GM12873 (cell line): ENCODE measurements at regions not wholly inside any gene's neighbourhood (a gene's known extent, or its start where the extent isn't known, plus 50 kb on each side); places are given as distances from the start of the nearest gene placed in this dataset.

Experiments used
- CTCF ChIP-seq: IDR thresholded peaks from 2 replicates; pipeline ENCODE4 v1.5.1; 2012; ENCODE audit warnings: low read depth, mild to moderate bottlenecking, moderate library complexity, low read length, control low read depth; ENCODE audit not compliant: insufficient read depth; ENCODE audit errors: missing control alignments

DNA sequence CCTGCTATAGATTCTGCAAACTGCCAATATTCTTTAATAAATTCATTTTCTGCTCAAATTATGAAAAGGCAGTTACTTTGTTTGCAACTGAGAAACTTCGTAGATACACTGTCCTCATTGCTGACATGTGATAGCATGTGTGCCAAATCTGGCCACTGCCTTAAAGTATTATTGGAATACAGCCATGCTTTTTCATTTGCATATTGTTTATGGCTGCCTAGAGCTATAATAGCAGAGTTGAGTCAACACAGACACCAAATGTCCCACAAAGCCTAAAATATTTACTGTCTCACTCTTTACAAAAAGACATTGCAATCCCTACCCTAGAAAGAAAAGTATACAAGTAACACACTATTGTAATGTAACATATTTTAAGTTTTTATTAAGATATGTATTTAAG is 647.4 kb downstream of the XPNPEP1 start:
- no peak for TF ChIP-seq CTCF

- TF ChIP-seq CTCF, result no peak
Observed at GRCh38 chr10:109274681-109275080, 648.6 kb downstream of the XPNPEP1 start.

DNA sequence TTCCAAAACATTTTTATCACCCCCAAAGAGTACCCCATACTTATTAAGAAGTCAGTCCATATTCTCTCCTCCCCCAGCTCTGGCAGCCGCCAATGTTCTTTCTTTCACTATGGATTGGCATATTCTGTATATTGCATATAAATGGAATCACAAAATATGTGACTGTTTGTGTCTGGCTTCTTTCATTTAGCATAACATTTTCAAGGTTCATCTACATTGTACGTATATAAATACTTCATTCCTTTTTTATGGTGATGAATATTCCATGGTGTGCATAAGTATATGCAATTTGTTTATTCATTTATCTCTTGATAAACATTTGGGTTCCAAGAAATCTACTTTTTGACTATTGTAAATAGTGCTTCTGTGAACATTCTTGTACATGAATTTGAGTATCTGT is 653.1 kb downstream of the XPNPEP1 start:
- no peak for TF ChIP-seq CTCF

GRCh38 chr10:109264004-109264403 is 659.3 kb downstream of the XPNPEP1 start:
- no peak for TF ChIP-seq CTCF

DNA sequence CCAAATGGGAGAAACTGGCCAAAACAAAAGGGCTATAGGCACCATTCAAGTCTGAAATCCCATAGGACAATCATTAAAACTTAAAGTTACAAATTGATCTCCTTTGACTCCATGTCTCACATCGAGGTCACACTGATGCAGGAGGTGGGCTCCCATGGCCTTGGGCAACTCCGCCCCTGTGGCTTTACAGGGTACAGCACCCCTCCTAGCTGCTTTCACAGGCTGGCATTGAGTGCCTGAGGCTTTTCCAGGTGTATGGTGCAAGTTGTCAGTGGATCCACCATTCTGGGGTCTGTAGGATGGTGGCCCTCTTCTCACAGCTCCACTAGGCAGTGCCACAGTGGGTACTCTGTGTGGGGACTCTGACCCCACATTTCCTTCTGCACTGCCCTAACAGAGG is 662.1 kb downstream of the XPNPEP1 start:
- TF ChIP-seq CTCF, result no peak

DNA sequence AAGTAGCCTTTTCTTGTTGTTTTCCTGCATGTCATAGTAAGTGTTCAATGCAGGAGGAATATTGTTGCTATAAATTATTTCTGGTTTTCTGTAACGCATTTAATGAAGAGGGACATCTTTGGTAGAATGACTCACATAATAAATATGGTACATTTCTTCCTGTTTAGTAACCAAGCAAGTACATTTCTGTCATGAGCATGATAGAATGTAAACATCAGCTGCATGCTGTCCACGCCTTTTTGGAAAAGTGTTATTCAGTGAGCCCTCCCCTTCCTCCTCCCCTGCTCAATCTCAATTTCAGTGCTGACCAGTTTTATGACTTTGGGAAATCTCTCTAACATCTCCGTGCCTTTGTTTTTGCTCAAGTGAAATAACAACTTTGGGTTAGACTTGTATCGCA is 664.0 kb downstream of the XPNPEP1 start:
- no peak for TF ChIP-seq CTCF

GRCh38 chr10:109253306-109253705 is 670.0 kb downstream of the XPNPEP1 start:
- no peak for TF ChIP-seq CTCF
